ENCODE measurements at regions not wholly inside any gene's neighbourhood (a gene's known extent, or its start where the extent isn't known, plus 50 kb on each side); places are given as distances from the start of the nearest gene placed in this dataset.

DNA sequence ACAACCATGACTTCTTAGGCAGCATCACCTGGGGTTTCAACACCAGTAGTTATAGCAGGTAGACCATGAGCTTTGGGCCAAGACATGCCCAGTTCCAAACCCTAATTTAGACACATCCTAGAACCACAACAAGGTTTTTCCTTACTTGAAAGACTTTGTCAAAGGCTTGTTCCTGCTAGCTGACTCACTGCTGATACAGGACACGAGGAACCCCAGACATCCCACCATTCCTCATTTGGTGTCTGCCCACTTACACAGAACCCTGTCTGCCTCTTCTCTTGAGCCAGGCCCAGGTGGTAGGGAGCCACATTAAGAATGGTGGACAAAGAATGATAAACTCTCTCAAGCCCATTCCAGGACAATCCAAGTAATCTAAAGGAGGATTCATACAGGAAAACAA, 109.0 kb downstream of the CCDC71L start:
- H3K4me1 ChIP-seq (ENCODE audit: control insufficient read depth in 2 of 2, insufficient read depth in 2 of 2, low read length in 2 of 2): peaks cover 18 to 20% of the 10 kb centered on the region in 2 donors
- H3K9ac ChIP-seq (ENCODE audit: low read length): no peak overlapping the region
- no peaks in the 10 kb centered on the region for H3K27me3 Mint-ChIP-seq
- no peaks in the 10 kb centered on the region for H3K36me3 ChIP-seq (replicated peaks in 1 of 2; ENCODE audit: control extremely low read depth in 1 of 2, control insufficient read depth in 1 of 2, extremely low read depth in 1 of 2, insufficient read depth in 2 of 2, low read length in 1 of 2)
- no peaks in the 10 kb centered on the region for H4K20me1 ChIP-seq (ENCODE audit: control insufficient read depth, insufficient read depth, low read length, poor library complexity, severe bottlenecking)
- peaks cover 31% of the 10 kb centered on the region for H3K4me1 Mint-ChIP-seq
- H3K27ac Mint-ChIP-seq: no peak overlapping the region
- TF ChIP-seq, protein P1, sequence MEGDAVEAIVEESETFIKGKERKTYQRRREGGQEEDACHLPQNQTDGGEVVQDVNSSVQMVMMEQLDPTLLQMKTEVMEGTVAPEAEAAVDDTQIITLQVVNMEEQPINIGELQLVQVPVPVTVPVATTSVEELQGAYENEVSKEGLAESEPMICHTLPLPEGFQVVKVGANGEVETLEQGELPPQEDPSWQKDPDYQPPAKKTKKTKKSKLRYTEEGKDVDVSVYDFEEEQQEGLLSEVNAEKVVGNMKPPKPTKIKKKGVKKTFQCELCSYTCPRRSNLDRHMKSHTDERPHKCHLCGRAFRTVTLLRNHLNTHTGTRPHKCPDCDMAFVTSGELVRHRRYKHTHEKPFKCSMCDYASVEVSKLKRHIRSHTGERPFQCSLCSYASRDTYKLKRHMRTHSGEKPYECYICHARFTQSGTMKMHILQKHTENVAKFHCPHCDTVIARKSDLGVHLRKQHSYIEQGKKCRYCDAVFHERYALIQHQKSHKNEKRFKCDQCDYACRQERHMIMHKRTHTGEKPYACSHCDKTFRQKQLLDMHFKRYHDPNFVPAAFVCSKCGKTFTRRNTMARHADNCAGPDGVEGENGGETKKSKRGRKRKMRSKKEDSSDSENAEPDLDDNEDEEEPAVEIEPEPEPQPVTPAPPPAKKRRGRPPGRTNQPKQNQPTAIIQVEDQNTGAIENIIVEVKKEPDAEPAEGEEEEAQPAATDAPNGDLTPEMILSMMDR (IDR thresholded peaks at IDR 0.05): no peak
- no peak for TF ChIP-seq EZH2 (IDR thresholded peaks at IDR 0.05; ENCODE audit: borderline replicate concordance, insufficient read depth, low read depth, low read length, poor library complexity, severe bottlenecking)
- H2AFZ ChIP-seq (ENCODE audit: insufficient read depth, low read depth, low read length, poor library complexity, severe bottlenecking): no peak overlapping the region
- H3K9me3 ChIP-seq (ENCODE audit: control extremely low read depth in 1 of 3, control insufficient read depth in 2 of 3, insufficient read depth in 1 of 3, low read length in 2 of 3): no peaks in the 10 kb centered on the region
- H3K79me2 ChIP-seq (ENCODE audit: control insufficient read depth, insufficient read depth, low read length): no peaks in the 10 kb centered on the region
- H3K27ac ChIP-seq (ENCODE audit: low read length in 2 of 2): no peak overlapping the region
- H3K4me3 Mint-ChIP-seq: no peak overlapping the region
- H3K9me3 Mint-ChIP-seq (ENCODE audit: insufficient read depth): no peaks in the 10 kb centered on the region
- no peak for ATAC-seq (ENCODE audit: low read depth)
- ChIA-PET CTCF (interaction anchor here (1.0 to 13.5 kb wide), 4 partner anchors 10 to 184 kb away, joined by 6 to 179 read pairs (median 20); partner anchors contain the start of gene CCDC71L), POLR2A (no interaction called here)
- intact Hi-C loops (cut with micrococcal nuclease): loop anchor here (2.0 to 10.0 kb wide), 2 partner anchors 47 to 313 kb away; partner anchors contain the start of gene PIK3CG
- peak overlapping the region; percentile 49 for H3K4me2 ChIP-seq (replicated peaks; ENCODE audit: low read depth, low read length, poor library complexity, severe bottlenecking)
- DNase-seq: peak; percentile 10
- 100% methylated on average over 1 of the region's 1 CpG for WGBS (ENCODE audit: insufficient coverage)
- H3K4me3 ChIP-seq (ENCODE audit: control extremely low read depth in 1 of 5, extremely low read depth in 1 of 5, insufficient read depth in 1 of 5, low read depth in 2 of 5, low read length in 4 of 5): no peak overlapping the region
- H3K27me3 ChIP-seq (replicated peaks in 1 of 4; ENCODE audit: control extremely low read depth in 1 of 4, control insufficient read depth in 3 of 4, insufficient read depth in 4 of 4, low read length in 3 of 4): no peaks in the 10 kb centered on the region

DNA sequence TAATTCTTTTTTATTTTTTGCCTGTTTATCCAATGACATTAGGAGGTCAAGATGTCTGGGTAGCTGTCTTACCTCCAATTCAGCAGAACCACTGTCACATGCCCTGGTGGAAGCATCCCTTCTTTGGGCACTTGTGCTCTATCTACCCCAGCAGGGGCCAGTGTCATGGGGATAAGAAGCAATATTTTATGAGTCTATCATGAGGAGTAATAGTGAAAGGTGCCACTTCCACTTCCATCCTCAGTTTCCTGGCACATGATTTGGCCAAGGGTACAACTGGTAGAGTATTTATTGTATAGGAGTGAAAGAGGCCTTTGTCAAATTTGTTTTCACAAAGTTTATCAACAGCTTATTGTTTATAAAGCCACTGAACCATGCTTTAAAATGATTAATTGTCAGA, 112.5 kb downstream of the CCDC71L start:
- intact Hi-C loops (cut with micrococcal nuclease): no loop called here
- Mint-ChIP-seq H3K9me3 (ENCODE audit: insufficient read depth) (no peaks in the 10 kb centered on the region), H3K4me1 (peaks cover 20% of the 10 kb centered on the region), H3K4me3 (no peak overlapping the region), H3K27ac (no peak overlapping the region), H3K27me3 (no peaks in the 10 kb centered on the region)
- ChIA-PET POLR2A (no interaction called here), CTCF (interaction anchor here (1.0 to 13.5 kb wide), 3 partner anchors 111 to 372 kb away, joined by 3 to 179 read pairs (median 10); partner anchors contain the start of gene CCDC71L)
- Histone ChIP-seq H4K20me1 (ENCODE audit: control insufficient read depth, insufficient read depth, low read length, poor library complexity, severe bottlenecking) (no peaks in the 10 kb centered on the region), H3K27me3 (replicated peaks in 1 of 4; ENCODE audit: control extremely low read depth in 1 of 4, control insufficient read depth in 3 of 4, insufficient read depth in 4 of 4, low read length in 3 of 4) (no peaks in the 10 kb centered on the region), H3K4me1 (ENCODE audit: control insufficient read depth in 2 of 2, insufficient read depth in 2 of 2, low read length in 2 of 2) (peaks cover 15 to 19% of the 10 kb centered on the region in 2 donors), H3K4me2 (replicated peaks; ENCODE audit: low read depth, low read length, poor library complexity, severe bottlenecking) (no peak overlapping the region), H3K9ac (ENCODE audit: low read length) (no peak overlapping the region), H3K9me3 (ENCODE audit: control extremely low read depth in 1 of 3, control insufficient read depth in 2 of 3, insufficient read depth in 1 of 3, low read length in 2 of 3) (no peaks in the 10 kb centered on the region), H3K36me3 (replicated peaks in 1 of 2; ENCODE audit: control extremely low read depth in 1 of 2, control insufficient read depth in 1 of 2, extremely low read depth in 1 of 2, insufficient read depth in 2 of 2, low read length in 1 of 2) (no peaks in the 10 kb centered on the region), H2AFZ (ENCODE audit: insufficient read depth, low read depth, low read length, poor library complexity, severe bottlenecking) (no peak overlapping the region), H3K4me3 (ENCODE audit: control extremely low read depth in 1 of 5, extremely low read depth in 1 of 5, insufficient read depth in 1 of 5, low read depth in 2 of 5, low read length in 4 of 5) (no peak overlapping the region), H3K27ac (ENCODE audit: low read length in 2 of 2) (no peak overlapping the region), H3K79me2 (ENCODE audit: control insufficient read depth, insufficient read depth, low read length) (no peaks in the 10 kb centered on the region)
- ATAC-seq (ENCODE audit: low read depth): no peak
- TF ChIP-seq, protein P1 (IDR thresholded peaks at IDR 0.05): no peak
- no peak for TF ChIP-seq EZH2 (IDR thresholded peaks at IDR 0.05; ENCODE audit: borderline replicate concordance, insufficient read depth, low read depth, low read length, poor library complexity, severe bottlenecking)
- no peak for DNase-seq
